CD14-positive monocyte (primary cell): ENCODE measurements at regions not wholly inside any gene's neighbourhood (a gene's known extent, or its start where the extent isn't known, plus 50 kb on each side); places are given as distances from the start of the nearest gene placed in this dataset.

Source experiments
- DNase-seq, 3 donors: peaks; one replicate each; pipeline ENCODE4 v3.0.0-alpha.2; 2011 to 2022
- H2AFZ ChIP-seq: 2 replicates; pipeline ENCODE4 v1.6.0; 2012; ENCODE audit warnings: mild to moderate bottlenecking, low read depth, low read length, inconsistent platforms; ENCODE audit not compliant: insufficient read depth, poor library complexity, severe bottlenecking
- H3K27ac ChIP-seq, 2 donors: 1 replicate in 1 of 2; 2 replicates in 1 of 2; pipeline ENCODE4 v1.5.1; 2012 to 2013; ENCODE audit warnings: low read length in 2 of 2, control low read depth in 1 of 2, inconsistent platforms in 1 of 2, low read depth in 1 of 2, mild to moderate bottlenecking in 1 of 2
- H3K27me3 ChIP-seq, 2 donors: one replicate each; pipeline versions ENCODE4 v1.6.0 to v1.6.1; 2011 to 2013; ENCODE audit warnings: low read length in 2 of 2; ENCODE audit not compliant: control insufficient read depth in 2 of 2, insufficient read depth in 2 of 2
- H3K36me3 ChIP-seq, 2 donors: replicated peaks in 1 of 2; 1 replicate in 1 of 2; 2 replicates in 1 of 2; pipeline versions ENCODE4 v1.5.1 to v1.6.1; 2012 to 2013; ENCODE audit warnings: low read length in 2 of 2, control low read depth in 1 of 2, inconsistent platforms in 1 of 2, mild to moderate bottlenecking in 1 of 2; ENCODE audit not compliant: insufficient read depth in 2 of 2, control insufficient read depth in 1 of 2
- H3K4me1 ChIP-seq, 2 donors: 1 replicate in 1 of 2; 2 replicates in 1 of 2; pipeline versions ENCODE4 v1.5.1 to v1.6.1; 2012 to 2013; ENCODE audit warnings: low read length in 2 of 2, control low read depth in 1 of 2, inconsistent platforms in 1 of 2, mild to moderate bottlenecking in 1 of 2, moderate library complexity in 1 of 2; ENCODE audit not compliant: insufficient read depth in 2 of 2, control insufficient read depth in 1 of 2
- H3K4me2 ChIP-seq: replicated peaks from 2 replicates; pipeline ENCODE3; 2012; ENCODE audit warnings: low read length, moderate library complexity, mild to moderate bottlenecking; ENCODE audit not compliant: poor library complexity, severe bottlenecking; ENCODE audit errors: extremely low read depth
- H3K4me3 ChIP-seq, 3 experiments: fragments of 200-600 bp in 1 of 3; sonication (generic) in 1 of 3; replicated peaks in 1 of 3; 1 replicate in 2 of 3; 2 replicates in 1 of 3; pipeline ENCODE4 v1.5.1; 2011 to 2013; ENCODE audit warnings: low read length in 3 of 3, mild to moderate bottlenecking in 3 of 3, control low read depth in 2 of 3, low read depth in 2 of 3, inconsistent platforms in 1 of 3, moderate library complexity in 1 of 3
- H3K79me2 ChIP-seq: 2 replicates; pipeline ENCODE4 v1.6.0; 2012; ENCODE audit warnings: mild to moderate bottlenecking, control low read depth, inconsistent platforms, low read length, moderate library complexity; ENCODE audit not compliant: insufficient read depth
- H3K9ac ChIP-seq: 2 replicates; pipeline ENCODE4 v1.6.0; 2017; ENCODE audit warnings: low read length, mild to moderate bottlenecking; ENCODE audit not compliant: insufficient read depth, poor library complexity, severe bottlenecking
- H3K9me3 ChIP-seq, 2 donors: replicated peaks in 1 of 2; 1 replicate in 1 of 2; 2 replicates in 1 of 2; pipeline versions ENCODE4 v1.5.1 to v1.6.1; 2012 to 2013; ENCODE audit warnings: low read length in 2 of 2, control low read depth in 1 of 2; ENCODE audit not compliant: control insufficient read depth in 1 of 2, insufficient read depth in 1 of 2
- H4K20me1 ChIP-seq: 2 replicates; pipeline ENCODE4 v1.6.0; 2012; ENCODE audit warnings: mild to moderate bottlenecking, low read length, control low read depth, moderate library complexity; ENCODE audit not compliant: insufficient read depth
- H3K27ac Mint-ChIP-seq, 7 donors: one replicate each; pipeline ENCODE4 v1.8.0; 2020; ENCODE audit warnings: mild to moderate bottlenecking in 7 of 7, mixed read lengths in 7 of 7, moderate library complexity in 6 of 7, inconsistent platforms in 2 of 7
- H3K27me3 Mint-ChIP-seq, 3 donors: one replicate each; pipeline ENCODE4 v1.8.0; 2021 to 2022; ENCODE audit warnings: low read depth in 3 of 3, mild to moderate bottlenecking in 3 of 3, mixed read lengths in 3 of 3, moderate library complexity in 3 of 3, inconsistent platforms in 1 of 3
- H3K36me3 Mint-ChIP-seq, 2 donors: one replicate each; pipeline ENCODE4 v1.8.0; 2020; ENCODE audit warnings: mixed read lengths in 2 of 2, inconsistent platforms in 1 of 2, mild to moderate bottlenecking in 1 of 2
- H3K4me1 Mint-ChIP-seq: one replicate; pipeline ENCODE4 v1.8.0; 2020; ENCODE audit warnings: mild to moderate bottlenecking, mixed read lengths
- H3K4me3 Mint-ChIP-seq, 2 donors: one replicate each; pipeline ENCODE4 v1.8.0; 2020; ENCODE audit warnings: mild to moderate bottlenecking in 2 of 2, mixed read lengths in 2 of 2, moderate library complexity in 1 of 2
- H3K9me3 Mint-ChIP-seq, 7 donors: one replicate each; pipeline ENCODE4 v1.8.0; 2020 to 2022; ENCODE audit warnings: mixed read lengths in 7 of 7, mild to moderate bottlenecking in 6 of 7, moderate library complexity in 6 of 7, inconsistent platforms in 2 of 7
- CTCF ChIP-seq: fragments of 200-600 bp; IDR thresholded peaks from one replicate; pipeline ENCODE4 v1.8.0; 2022; ENCODE audit warnings: antibody characterized with exemption, mild to moderate bottlenecking
- WGBS: methylation state at CpG from one replicate; pipeline ENCODE4 v1.1.5; 2013; ENCODE audit warnings: missing lambda C conversion rate; ENCODE audit not compliant: insufficient coverage; 5-methylcytosine and 5-hydroxymethylcytosine counted together
- intact Hi-C, 2 donors: fragments of 100-400 bp; cut with micrococcal nuclease; formaldehyde crosslinking; loops; one replicate each; pipeline versions ENCODE4 v1.15.0 to v1.15.1; 2023

- no peak overlapping the region for H2AFZ ChIP-seq
- no peak for TF ChIP-seq CTCF
- H3K36me3 ChIP-seq, result no peaks in the 10 kb centered on the region
- Mint-ChIP-seq H3K9me3 (peaks cover 20 to 48% (median 31%) of the 10 kb centered on the region in 7 donors), H3K4me3 (no peak overlapping the region), H3K36me3 (no peaks in the 10 kb centered on the region), H3K27me3 (peaks cover 1 to 9% (median 3%) of the 10 kb centered on the region in 3 donors), H3K4me1 (peaks cover 3% of the 10 kb centered on the region), H3K27ac (no peak overlapping the region)
- no peak overlapping the region for H3K4me3 ChIP-seq
- H4K20me1 ChIP-seq, result no peaks in the 10 kb centered on the region
- no peak for DNase-seq
- no peak overlapping the region for H3K27ac ChIP-seq
- no peak overlapping the region for H3K9ac ChIP-seq
- H3K79me2 ChIP-seq, result no peaks in the 10 kb centered on the region
- H3K9me3 ChIP-seq, result peaks cover 0 to 21% of the 10 kb centered on the region in 2 donors
- no peaks in the 10 kb centered on the region for H3K4me1 ChIP-seq
- H3K27me3 ChIP-seq, result no peaks in the 10 kb centered on the region
- intact Hi-C loops, result no loop called here
- no peak overlapping the region for H3K4me2 ChIP-seq
- 98% methylated on average over 3 of the region's 6 CpGs for WGBS
Observed at GRCh38 chr7:3195160-3195559, 105.9 kb upstream of the SDK1 start.

DNA sequence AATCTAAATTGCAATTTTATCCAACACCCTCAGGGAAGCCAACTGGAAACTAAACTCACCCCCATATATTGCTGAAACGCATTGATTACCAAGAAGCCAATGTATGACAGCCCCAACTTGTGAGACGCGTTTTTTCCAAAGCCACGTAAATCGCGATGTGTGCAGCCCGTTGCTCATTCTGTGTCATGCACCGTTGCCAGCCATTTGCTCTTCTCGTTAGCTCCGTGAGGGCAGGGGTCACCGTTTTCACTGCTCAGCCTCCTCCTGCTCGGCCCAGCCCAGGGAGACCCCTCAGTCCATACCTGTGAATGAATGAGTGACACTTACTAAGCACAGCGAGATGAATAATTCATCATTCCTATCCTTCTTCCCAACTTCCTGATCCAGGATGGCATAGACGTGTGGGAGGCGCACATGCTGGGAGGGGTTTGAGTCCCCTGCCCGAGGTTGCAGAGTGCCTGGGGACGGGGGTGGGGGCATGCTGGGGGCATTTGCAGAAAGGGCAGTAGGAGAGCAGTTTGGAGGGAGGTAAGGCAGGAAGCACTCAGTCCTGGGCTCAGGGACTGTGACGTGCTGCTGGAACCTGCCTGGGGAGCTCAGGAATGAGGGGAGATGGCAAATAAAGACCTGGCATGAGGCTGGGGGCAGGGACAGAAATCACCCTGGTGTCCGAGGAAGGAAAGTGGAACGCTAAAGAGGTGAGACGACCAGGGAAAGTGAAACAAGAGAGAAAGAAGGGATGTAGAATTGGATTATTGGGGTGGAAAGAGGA lies 104.2 kb upstream of the SDK1 start:
- WGBS, result 89% methylated on average over 19 of the region's 21 CpGs
- H3K4me3 Mint-ChIP-seq, result no peak overlapping the region
- H3K36me3 Mint-ChIP-seq, result no peaks in the 10 kb centered on the region

More for the DNA sequence above, 104.2 kb upstream of the SDK1 start:
- peaks cover 0 to 27% of the 10 kb centered on the region in 2 donors for H3K9me3 ChIP-seq
- no peak overlapping the region for H3K4me3 ChIP-seq
- Mint-ChIP-seq H3K9me3 (peaks cover 22 to 52% (median 32%) of the 10 kb centered on the region in 7 donors), H3K27me3 (peaks cover 1 to 9% (median 6%) of the 10 kb centered on the region in 3 donors), H3K4me1 (no peaks in the 10 kb centered on the region), H3K27ac (no peak overlapping the region)
- H4K20me1 ChIP-seq, result no peaks in the 10 kb centered on the region
- no peak for TF ChIP-seq CTCF
- no peak for DNase-seq
- no peak overlapping the region for H3K9ac ChIP-seq
- H3K79me2 ChIP-seq, result no peaks in the 10 kb centered on the region
- no peaks in the 10 kb centered on the region for H3K36me3 ChIP-seq
- H3K4me1 ChIP-seq, result no peaks in the 10 kb centered on the region
- no peak overlapping the region for H2AFZ ChIP-seq
- H3K27ac ChIP-seq, result no peak overlapping the region
- intact Hi-C loops, result no loop called here
- no peaks in the 10 kb centered on the region for H3K27me3 ChIP-seq
- no peak overlapping the region for H3K4me2 ChIP-seq
